Sigmoid colon (tissue), 3 donors: ENCODE measurements at regions not wholly inside any gene's neighbourhood (a gene's known extent, or its start where the extent isn't known, plus 50 kb on each side); places are given as distances from the start of the nearest gene placed in this dataset.

ENCODE experiments used
- POLR2A ChIP-seq, 2 donors: fragments of 450-650 bp; IDR thresholded peaks; one replicate each; pipeline ENCODE4 v1.6.1; 2016; ENCODE audit warnings: antibody characterized with exemption in 2 of 2, mild to moderate bottlenecking in 2 of 2, moderate library complexity in 2 of 2
- TF ChIP-seq, protein P1 (sequence below), 4 experiments: fragments of 450-650 bp in 3 of 4; fragments of 200-600 bp in 1 of 4; IDR thresholded peaks; one replicate each; pipeline ENCODE4 v1.5.1; 2016 to 2019; ENCODE audit warnings: antibody characterized with exemption in 4 of 4, mild to moderate bottlenecking in 3 of 4, moderate library complexity in 2 of 4

GRCh38 chr5:122612901-122613300 lies 162.0 kb upstream of the SNX2 start:
- TF ChIP-seq, protein P1, sequence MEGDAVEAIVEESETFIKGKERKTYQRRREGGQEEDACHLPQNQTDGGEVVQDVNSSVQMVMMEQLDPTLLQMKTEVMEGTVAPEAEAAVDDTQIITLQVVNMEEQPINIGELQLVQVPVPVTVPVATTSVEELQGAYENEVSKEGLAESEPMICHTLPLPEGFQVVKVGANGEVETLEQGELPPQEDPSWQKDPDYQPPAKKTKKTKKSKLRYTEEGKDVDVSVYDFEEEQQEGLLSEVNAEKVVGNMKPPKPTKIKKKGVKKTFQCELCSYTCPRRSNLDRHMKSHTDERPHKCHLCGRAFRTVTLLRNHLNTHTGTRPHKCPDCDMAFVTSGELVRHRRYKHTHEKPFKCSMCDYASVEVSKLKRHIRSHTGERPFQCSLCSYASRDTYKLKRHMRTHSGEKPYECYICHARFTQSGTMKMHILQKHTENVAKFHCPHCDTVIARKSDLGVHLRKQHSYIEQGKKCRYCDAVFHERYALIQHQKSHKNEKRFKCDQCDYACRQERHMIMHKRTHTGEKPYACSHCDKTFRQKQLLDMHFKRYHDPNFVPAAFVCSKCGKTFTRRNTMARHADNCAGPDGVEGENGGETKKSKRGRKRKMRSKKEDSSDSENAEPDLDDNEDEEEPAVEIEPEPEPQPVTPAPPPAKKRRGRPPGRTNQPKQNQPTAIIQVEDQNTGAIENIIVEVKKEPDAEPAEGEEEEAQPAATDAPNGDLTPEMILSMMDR (IDR thresholded peaks at IDR 0.05): no peak
- TF ChIP-seq POLR2A (IDR thresholded peaks at IDR 0.05): no peak
